GM12892 (cell line): ENCODE measurements at regions not wholly inside any gene's neighbourhood (a gene's known extent, or its start where the extent isn't known, plus 50 kb on each side); places are given as distances from the start of the nearest gene placed in this dataset.

Experiments used
- POLR2A ChIP-seq: IDR thresholded peaks from 2 replicates; pipeline ENCODE4 v1.6.1; 2011; ENCODE audit warnings: low read depth, low read length, control low read depth
- POLR2AphosphoS5 ChIP-seq: IDR thresholded peaks from 2 replicates; pipeline ENCODE4 v1.6.1; 2011; ENCODE audit warnings: low read depth, low read length, control low read depth

DNA sequence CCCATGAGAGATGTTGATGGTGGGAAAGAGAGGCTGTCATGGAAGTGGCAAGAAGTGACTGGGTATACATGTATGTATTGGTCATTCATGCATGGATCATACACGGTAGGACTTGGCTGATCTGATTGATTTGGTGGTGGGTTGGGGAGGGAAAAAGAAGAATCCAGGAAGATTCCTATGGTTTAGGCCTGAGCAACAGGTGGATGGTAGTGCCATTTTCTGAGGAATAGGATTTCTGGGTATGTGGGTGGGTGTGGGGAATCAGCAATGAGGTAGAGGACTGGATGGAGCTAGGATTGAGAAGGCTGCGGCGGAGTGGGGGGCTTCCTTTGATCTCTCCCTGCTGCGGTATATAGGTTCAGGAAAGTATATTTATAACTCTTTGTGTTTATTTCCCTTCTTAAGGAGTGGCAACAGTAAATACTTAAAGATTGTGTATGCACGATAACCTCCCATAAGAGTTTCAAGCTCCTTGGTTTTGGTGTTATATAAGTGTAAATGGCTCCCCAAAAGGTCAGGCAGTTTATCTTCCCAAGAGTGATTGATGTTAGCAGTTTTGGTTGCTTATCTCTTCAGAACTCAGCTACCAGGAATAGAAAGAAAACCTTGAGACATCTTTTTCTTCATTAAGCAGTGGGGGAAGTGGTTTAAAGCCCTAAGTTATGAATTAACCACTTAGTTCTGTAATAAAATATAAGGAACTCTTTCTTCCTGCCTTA, 100.1 kb downstream of the LSMEM1 start:
- no peak for TF ChIP-seq POLR2AphosphoS5
- TF ChIP-seq POLR2A = no peak
